Activated T-helper 1 cell treated with anti-CD3 and anti-CD28 coated beads, Interleukin-12 subunit alpha, Interleukin-12 subunit beta, Interleukin-2, Interleukin-4 antibody, amounts not matched to agents 30 ng/mL and 10 ng/mL and 1 ng/mL, durations not matched to agents 14 hours and 24 hours and 36 hours (primary cell): ENCODE measurements at regions not wholly inside any gene's neighbourhood (a gene's known extent, or its start where the extent isn't known, plus 50 kb on each side); places are given as distances from the start of the nearest gene placed in this dataset.
"Not testable (repeated sequence)": the region's sequence is repeated elsewhere in the genome, so short reads cannot be mapped to it uniquely, and the experiment has no call there.

Experiments
- DNase-seq: peaks from one replicate; pipeline ENCODE4 v3.0.0; 2021; ENCODE audit warnings: low spot score
- H3K27ac Mint-ChIP-seq: one replicate; pipeline ENCODE4 v1.8.0; 2021; ENCODE audit warnings: mild to moderate bottlenecking, mixed read lengths
- H3K27me3 Mint-ChIP-seq: one replicate; pipeline ENCODE4 v1.8.0; 2022; ENCODE audit warnings: mild to moderate bottlenecking, moderate library complexity, mixed read lengths; ENCODE audit not compliant: insufficient read depth
- H3K36me3 Mint-ChIP-seq: one replicate; pipeline ENCODE4 v1.8.0; 2021; ENCODE audit warnings: low read depth, mixed read lengths
- H3K4me1 Mint-ChIP-seq: one replicate; pipeline ENCODE4 v1.8.0; 2021; ENCODE audit warnings: low read depth, mixed read lengths
- H3K4me3 Mint-ChIP-seq: one replicate; pipeline ENCODE4 v1.8.0; 2021; ENCODE audit warnings: mild to moderate bottlenecking, moderate library complexity, mixed read lengths
- H3K9me3 Mint-ChIP-seq: one replicate; pipeline ENCODE4 v1.8.0; 2021; ENCODE audit warnings: mixed read lengths
- intact Hi-C: fragments of 100-400 bp; cut with micrococcal nuclease; formaldehyde crosslinking; loops from one replicate; pipeline ENCODE4 v1.15.1; 2024

DNA sequence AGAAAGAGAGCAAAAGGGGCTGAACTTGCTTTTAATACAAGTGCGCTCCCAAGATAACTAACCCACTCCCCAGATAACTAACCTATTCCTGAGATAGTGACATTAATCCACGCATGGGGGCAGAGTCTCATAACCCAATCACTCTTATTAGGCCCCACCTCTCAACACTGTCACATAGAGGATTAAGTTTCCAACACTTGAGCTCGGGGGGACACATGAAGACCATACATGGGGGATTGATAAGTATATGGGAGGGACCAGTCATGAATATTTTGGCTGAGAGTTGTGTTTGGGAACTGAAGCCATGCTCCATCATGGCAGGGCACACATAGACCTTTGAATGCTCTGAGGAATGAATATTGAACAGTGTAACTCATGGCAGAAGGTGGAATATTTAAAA lies 4217.3 kb upstream of the OR11H1 start:
- H3K9me3 Mint-ChIP-seq: peaks cover 87% of the 10 kb centered on the region
- H3K4me3 Mint-ChIP-seq, DNase-seq, H3K36me3 Mint-ChIP-seq, H3K4me1 Mint-ChIP-seq, intact Hi-C loops, H3K27ac Mint-ChIP-seq, H3K27me3 Mint-ChIP-seq: not testable (repeated sequence)

GRCh38 chr22:11312640-11313039 lies 4215.4 kb upstream of the OR11H1 start:
- H3K9me3 Mint-ChIP-seq: peaks cover 82% of the 10 kb centered on the region
- H3K27me3 Mint-ChIP-seq, H3K27ac Mint-ChIP-seq: not testable (repeated sequence)

DNA sequence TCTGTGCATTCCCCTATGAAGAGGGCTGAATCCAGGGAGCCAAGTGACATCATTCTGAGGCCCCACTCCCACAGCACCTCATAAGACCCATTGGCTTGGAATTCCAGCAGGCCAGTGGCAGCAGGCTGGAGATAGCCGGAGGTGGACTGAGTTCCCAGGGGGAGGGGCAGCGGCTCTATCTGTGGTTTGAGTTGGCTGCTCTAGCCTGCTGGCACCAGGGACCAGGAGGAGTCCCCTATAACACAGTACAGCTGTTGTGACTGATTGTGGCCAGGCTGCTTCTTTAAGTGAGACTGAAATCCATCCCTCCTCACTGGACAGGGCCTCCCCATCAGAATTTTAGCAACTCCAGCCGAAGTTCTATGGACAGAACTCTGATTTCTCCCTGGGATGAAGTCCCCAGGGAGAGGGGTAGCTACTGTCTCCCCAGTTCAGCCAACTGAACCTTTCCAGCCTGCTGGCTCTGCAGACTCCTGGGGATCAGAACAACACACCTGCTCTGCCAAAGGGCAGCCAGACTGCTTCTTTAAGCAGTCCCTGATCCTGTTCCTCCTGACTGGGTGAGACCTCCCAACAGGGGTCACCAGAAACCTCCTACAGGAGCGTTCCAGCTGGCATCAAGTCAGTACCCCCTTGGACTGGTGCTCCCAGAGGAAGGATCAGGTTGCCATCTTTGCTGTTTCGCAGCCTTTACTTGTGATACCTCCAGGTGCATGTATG lies 4214.8 kb upstream of the OR11H1 start:
- H3K9me3 Mint-ChIP-seq: peaks cover 82% of the 10 kb centered on the region
- H3K36me3 Mint-ChIP-seq, H3K4me3 Mint-ChIP-seq: not testable (repeated sequence)

More at GRCh38 chr22:11312640-11313039, 4215.4 kb upstream of the OR11H1 start:
- intact Hi-C loops, DNase-seq, H3K4me1 Mint-ChIP-seq, H3K4me3 Mint-ChIP-seq, H3K36me3 Mint-ChIP-seq: not testable (repeated sequence)

DNA sequence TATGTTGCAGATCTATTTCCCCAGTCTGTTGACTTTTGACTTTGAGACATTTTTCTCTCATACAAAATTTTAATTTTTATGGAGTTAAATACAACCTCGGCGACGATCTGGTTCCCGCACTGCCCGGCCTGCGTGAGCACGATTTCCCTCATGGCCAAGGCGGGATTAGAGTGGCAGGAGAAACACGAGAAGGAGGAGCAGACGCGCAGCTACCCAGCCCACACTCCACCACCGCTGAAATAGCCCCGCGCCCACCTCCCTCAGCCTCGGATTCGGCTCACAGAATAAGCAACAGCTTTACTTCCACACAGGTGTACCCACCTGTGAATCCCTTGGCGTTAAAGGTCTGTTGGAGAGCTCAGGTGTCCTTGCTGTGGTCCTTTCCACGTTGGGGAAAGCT lies 4209.4 kb upstream of the OR11H1 start:
- peaks cover 61% of the 10 kb centered on the region for H3K9me3 Mint-ChIP-seq
- DNase-seq, H3K4me1 Mint-ChIP-seq, intact Hi-C loops, H3K36me3 Mint-ChIP-seq, H3K27me3 Mint-ChIP-seq, H3K27ac Mint-ChIP-seq, H3K4me3 Mint-ChIP-seq: not testable (repeated sequence)

More for the DNA sequence above, 4214.8 kb upstream of the OR11H1 start:
- intact Hi-C loops, DNase-seq, H3K27ac Mint-ChIP-seq, H3K27me3 Mint-ChIP-seq, H3K4me1 Mint-ChIP-seq: not testable (repeated sequence)

GRCh38 chr22:11324439-11325037 lies 4203.5 kb upstream of the OR11H1 start:
- H3K27me3 Mint-ChIP-seq, DNase-seq, intact Hi-C loops, H3K27ac Mint-ChIP-seq, H3K4me1 Mint-ChIP-seq, H3K4me3 Mint-ChIP-seq, H3K36me3 Mint-ChIP-seq: not testable (repeated sequence)
- peaks cover 58% of the 10 kb centered on the region for H3K9me3 Mint-ChIP-seq

DNA sequence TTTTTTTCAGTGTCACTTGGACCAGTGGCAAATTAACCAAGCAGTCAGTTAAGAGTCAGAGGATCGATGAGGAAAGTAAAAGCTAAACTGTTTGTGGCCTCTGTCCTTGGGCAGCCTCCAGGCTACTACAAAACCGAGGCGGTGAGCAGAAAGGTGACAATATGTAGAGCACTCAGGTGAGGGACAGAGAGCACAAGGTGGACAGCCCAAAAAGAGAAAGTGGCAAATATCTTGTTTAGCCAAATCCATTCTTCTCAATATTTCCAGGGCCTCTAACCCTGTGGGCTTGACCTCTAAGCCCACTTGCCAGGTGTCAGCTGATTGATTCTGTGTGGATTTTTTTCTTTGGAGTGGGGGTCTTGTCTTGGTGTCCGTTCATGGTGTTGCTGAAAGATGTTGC lies 4202.2 kb upstream of the OR11H1 start:
- Mint-ChIP-seq H3K9me3 (peaks cover 65% of the 10 kb centered on the region), H3K36me3 (no peaks in the 10 kb centered on the region), H3K27ac (no peak overlapping the region), H3K4me1 (no peaks in the 10 kb centered on the region), H3K4me3 (no peak overlapping the region), H3K27me3 (no peaks in the 10 kb centered on the region)
- DNase-seq: no peak
- intact Hi-C loops: no loop called here

DNA sequence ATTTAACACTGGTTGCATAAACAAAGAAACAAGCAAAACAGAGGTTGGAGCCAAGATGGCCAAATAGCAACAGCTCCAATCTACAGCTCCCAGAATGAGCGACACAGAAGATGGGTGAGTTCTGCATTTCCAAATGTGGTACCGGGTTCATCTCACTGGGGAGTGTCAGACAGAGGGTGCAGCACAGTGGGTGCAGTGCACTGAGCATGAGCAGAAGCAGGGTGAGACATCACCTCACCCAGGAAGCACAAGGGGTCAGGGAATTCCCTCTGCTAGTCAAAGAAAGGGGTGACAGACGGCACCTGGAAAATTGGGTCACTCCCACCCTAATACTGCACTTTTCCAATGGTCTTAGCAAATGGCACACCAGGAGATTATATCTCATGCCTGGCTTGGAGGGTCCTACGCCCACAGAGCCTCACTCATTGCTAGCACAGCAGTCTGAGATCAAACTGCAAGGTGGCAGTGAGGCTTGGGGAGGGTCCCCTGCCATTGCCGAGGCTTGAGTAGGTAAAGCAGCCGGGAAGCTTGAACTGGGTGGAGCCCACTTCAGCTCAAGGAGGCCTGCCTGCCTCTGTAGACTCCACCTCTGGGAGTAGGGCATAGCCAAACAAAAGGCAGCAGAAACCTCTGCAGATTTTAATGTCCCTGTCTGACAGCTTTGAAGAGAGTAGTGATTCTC lies 4186.5 kb upstream of the OR11H1 start:
- H3K36me3 Mint-ChIP-seq, intact Hi-C loops, H3K27me3 Mint-ChIP-seq, H3K27ac Mint-ChIP-seq, DNase-seq, H3K4me3 Mint-ChIP-seq, H3K4me1 Mint-ChIP-seq: not testable (repeated sequence)
- peaks cover 88% of the 10 kb centered on the region for H3K9me3 Mint-ChIP-seq

DNA sequence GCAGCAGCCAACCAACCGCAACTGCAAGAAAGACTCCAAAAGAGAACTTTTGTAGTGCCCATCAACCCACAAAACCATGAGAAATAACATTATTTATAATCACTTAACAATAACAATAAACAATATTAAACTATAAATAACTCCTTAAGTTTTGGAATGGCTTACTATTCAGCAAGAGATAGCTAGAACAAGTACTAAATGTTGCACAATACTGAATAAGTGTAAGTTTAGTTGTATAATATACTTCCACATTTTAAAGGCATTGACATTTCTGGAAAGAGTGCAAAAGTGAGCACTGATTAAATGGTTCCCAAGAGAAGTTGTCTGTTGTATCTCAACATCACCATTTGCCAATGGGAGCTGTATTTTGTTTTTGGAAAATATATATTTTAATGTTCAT lies 4176.8 kb upstream of the OR11H1 start:
- intact Hi-C loops, DNase-seq, H3K36me3 Mint-ChIP-seq, H3K27me3 Mint-ChIP-seq, H3K27ac Mint-ChIP-seq, H3K4me1 Mint-ChIP-seq, H3K4me3 Mint-ChIP-seq: not testable (repeated sequence)
- H3K9me3 Mint-ChIP-seq: peaks cover 71% of the 10 kb centered on the region

GRCh38 chr22:11352287-11352686 lies 4175.7 kb upstream of the OR11H1 start:
- H3K9me3 Mint-ChIP-seq: peaks cover 72% of the 10 kb centered on the region
- H3K27me3 Mint-ChIP-seq, intact Hi-C loops, H3K4me3 Mint-ChIP-seq, H3K27ac Mint-ChIP-seq, H3K4me1 Mint-ChIP-seq, DNase-seq, H3K36me3 Mint-ChIP-seq: not testable (repeated sequence)

DNA sequence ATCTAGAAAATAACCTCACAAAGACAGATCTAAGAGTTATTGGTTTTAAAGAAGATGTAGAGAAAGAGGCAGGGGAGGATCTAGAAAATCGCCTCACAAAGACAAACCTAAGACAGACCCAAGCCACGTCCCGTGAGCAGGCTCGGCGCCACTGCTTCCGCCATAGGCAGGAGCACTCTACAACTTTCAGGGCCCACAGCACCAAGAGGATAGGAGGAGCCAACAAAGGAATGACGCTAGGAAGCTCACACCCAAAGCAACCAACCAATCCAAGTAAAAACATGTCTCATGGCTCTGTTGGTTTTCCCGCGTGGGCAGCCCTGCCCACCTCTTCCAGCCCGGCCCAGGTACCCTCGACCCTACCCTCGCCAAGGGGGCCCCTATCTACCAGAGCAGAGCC lies 4167.4 kb upstream of the OR11H1 start:
- Mint-ChIP-seq H3K4me1 (no peaks in the 10 kb centered on the region), H3K4me3 (no peak overlapping the region), H3K27me3 (no peaks in the 10 kb centered on the region), H3K27ac (no peak overlapping the region), H3K9me3 (peaks cover 66% of the 10 kb centered on the region), H3K36me3 (peaks cover 3% of the 10 kb centered on the region)
- intact Hi-C loops: no loop called here
- no peak for DNase-seq

DNA sequence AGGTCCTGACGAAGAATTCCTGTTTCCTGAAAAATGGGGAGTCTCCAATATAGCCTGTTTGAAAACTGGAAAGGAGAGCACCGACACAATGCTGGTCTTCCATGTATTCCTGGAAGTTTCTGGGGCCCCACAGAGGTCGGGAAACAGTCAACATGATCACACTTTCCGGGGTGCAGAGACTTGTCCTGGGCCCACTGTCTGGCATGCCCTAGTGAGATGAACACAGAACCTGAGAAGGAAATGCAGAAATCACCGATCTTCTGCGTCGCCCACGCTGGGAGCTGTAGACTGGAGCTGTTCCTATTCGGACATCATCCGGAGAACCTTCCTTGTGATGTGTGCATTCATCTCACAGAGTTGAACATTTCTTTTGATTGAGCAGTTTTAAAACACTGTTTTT lies 4166.5 kb upstream of the OR11H1 start:
- intact Hi-C loops, H3K27ac Mint-ChIP-seq, H3K36me3 Mint-ChIP-seq, H3K4me1 Mint-ChIP-seq, DNase-seq, H3K4me3 Mint-ChIP-seq, H3K27me3 Mint-ChIP-seq: not testable (repeated sequence)
- H3K9me3 Mint-ChIP-seq: peaks cover 66% of the 10 kb centered on the region

DNA sequence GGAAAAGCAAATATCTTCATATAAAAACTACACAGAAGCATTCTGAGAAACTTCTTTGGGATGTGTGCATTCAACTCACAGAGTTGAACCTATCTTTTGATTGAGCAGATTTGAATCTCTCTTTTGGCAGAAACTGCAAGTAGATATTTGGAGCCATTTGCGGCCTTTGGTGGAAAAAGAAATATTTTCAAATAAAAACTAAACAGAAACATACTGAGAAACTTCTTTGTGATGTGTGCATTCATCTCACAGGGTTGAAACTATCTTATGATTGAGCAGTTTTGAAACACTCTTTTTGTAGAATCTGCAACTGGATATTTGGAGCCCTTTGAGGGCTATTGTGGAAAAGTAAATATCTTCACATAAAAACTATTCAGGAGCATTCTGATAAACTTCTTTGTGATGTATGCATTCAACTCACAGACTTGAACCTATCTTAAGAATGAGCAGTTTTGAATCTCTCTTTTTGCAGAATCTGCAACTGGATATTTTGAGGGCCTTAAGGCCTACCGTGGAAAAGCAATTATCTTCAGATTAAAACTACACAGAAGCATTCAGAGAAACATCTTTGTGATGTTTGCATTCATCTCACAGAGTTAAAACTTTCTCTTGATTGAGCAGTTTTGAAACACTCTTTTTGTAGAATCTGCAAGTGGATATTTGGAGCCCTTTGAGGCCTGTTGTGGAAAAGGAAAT lies 4158.2 kb upstream of the OR11H1 start:
- H3K9me3 Mint-ChIP-seq: peaks cover 60% of the 10 kb centered on the region
- H3K27me3 Mint-ChIP-seq, H3K27ac Mint-ChIP-seq, intact Hi-C loops, H3K4me1 Mint-ChIP-seq, DNase-seq, H3K36me3 Mint-ChIP-seq, H3K4me3 Mint-ChIP-seq: not testable (repeated sequence)

DNA sequence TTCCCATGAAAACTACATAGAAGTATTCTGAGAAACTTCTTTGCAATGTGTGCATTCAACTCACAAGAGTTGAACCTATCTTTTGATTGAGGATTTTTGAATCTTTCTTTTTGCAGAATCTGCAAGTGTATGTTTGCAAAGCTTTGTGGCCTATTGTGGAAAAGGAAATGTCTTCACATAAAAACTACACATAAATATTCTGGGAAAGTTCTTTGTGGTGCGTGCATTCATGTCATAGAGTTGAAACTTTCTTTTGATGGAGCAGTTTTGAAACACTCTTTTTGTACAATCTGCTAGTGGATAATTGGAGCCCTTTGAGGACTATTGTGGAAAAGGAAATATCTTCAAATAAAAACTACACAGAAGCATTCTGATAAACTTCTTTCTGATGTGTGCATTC lies 4157.7 kb upstream of the OR11H1 start:
- peaks cover 66% of the 10 kb centered on the region for H3K9me3 Mint-ChIP-seq
- H3K27ac Mint-ChIP-seq, H3K27me3 Mint-ChIP-seq, H3K4me1 Mint-ChIP-seq, H3K36me3 Mint-ChIP-seq, intact Hi-C loops, DNase-seq, H3K4me3 Mint-ChIP-seq: not testable (repeated sequence)
